Astrocyte of the hippocampus (primary cell): ENCODE measurements at regions not wholly inside any gene's neighbourhood (a gene's known extent, or its start where the extent isn't known, plus 50 kb on each side); places are given as distances from the start of the nearest gene placed in this dataset.
A peak's percentile ranks its signal among the peaks of the same experiment; 100 is the strongest.
"Not testable (repeated sequence)": the region's sequence is repeated elsewhere in the genome, so short reads cannot be mapped to it uniquely, and the experiment has no call there.

ENCODE experiments used
- DNase-seq: peaks from one replicate; pipeline ENCODE4 v3.0.0; 2011; ENCODE audit warnings: low read depth, low spot score

DNA sequence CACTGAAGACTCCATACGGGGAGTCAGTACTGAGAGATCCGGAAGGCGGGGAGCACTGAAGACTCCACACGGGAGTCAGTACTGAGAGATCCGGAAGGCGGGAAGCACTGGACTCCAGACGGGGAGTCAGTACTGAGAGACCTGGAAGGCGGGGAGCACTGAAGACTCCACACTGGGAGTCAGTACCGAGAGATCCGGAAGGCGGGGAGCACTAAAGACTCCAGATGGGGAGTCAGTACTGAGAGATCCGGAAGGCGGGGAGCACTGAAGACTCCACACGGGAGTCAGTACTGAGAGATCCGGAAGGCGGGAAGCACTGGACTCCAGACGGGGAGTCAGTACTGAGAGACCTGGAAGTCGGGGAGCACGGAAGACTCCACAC lies 77.2 kb downstream of the DLL1 start:
- not testable (repeated sequence) for DNase-seq

DNA sequence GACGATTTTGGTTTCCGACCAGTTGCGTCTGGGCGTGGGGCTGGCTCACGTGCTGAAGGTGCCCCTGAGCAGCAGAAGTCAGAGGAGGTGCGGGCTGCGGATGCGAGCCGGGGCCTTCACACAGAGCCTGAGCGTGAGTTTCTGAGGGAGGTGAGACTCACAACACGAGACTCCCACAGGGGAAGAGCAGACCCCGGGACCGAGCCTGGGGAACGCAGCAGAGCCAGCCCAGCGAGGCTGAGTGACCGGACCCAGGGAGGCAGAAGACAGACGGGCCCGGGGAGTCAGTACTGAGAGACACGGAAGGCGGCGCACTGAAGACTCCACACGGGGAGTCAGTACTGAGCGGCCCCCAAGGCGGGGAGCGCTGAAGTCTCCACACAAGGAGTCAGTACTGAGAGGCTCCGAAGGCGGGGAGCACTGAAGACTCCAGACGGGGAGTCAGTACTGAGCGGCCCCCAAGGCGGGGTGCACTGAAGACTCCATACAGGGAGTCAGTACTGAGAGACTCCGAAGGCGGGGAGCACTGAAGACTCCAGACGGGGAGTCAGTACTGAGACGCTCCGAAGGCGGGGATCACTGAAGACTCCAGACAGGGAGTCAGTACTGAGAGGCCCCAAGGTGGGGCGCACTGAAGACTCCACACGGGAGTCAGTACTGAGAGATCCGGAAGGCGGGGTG lies 77.8 kb downstream of the DLL1 start:
- DNase-seq: no peak

DNA sequence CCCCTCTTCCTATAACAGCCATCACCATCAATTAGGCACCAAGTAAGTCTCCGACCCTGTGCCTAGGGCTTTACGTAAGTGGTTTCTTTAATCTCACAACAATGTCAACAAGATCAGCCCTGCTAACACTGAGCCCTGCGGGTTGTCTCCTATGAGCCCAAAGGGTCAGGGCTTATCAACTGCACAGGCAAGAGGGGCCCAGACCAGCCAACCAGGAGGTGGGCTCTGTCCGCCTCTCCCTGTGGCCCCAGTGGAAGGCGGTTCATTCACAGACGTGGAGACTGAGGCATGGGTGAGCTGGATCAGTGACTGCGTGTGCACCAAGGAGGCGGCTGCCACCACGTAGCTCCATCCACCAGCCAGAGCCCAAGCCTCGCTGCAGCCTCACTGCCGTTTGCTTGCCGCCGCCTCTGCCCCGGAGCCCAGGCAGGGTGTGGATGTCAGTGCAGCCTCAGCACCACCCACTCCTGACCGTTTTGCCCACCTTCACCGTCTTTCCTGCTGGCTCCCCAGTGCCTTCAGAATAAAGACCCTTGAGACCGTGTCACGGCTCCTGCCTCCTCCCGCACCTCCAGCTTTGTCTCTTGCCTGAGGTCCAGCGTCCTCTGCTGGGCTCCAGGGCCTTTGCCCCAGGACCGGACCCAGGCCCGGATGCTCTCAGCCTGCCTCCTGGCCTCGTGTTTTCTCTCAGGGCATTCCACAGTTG lies 78.7 kb downstream of the DLL1 start:
- no peak for DNase-seq

- no peak for DNase-seq
Measured at GRCh38 chr6:170211404-170212025, 79.4 kb downstream of the DLL1 start.

GRCh38 chr6:170210651-170211403 lies 80.1 kb downstream of the DLL1 start:
- DNase-seq: no peak

- no peak for DNase-seq
Measured at GRCh38 chr6:170210026-170210390, 80.9 kb downstream of the DLL1 start.

DNA sequence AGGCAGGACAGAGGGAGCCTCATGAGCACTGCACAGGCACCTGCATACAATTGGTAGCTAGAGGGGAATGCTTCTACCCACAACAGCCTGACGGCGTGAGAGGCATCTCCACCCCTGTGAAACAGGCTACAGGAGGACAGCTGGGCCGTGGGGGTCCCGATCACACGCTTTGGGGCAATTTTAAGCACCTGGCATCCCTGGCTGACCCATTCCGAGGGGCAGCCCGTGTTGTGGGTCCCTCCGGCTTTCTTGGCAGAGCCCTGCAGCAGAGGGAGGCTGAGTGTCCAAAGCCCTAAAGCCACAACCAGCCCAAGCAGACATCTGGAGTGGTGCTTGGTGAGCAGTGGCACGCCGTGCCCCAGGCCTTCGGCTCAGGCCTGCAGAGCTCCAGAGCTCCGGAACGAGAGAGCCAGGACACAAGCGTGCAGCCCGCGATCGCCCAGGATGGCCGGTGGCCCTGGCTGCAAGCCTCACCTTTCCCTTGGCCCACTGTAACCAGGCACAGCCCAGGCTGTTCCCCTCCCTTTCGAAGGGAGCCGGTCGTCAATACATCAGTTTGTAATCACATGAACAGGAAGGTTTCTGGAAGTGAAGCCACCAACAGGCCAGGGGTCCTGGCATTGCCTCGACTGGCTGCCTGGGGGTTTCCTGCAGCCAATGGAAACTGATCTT lies 81.4 kb downstream of the DLL1 start:
- DNase-seq: no peak

GRCh38 chr6:170208651-170209353 lies 82.1 kb downstream of the DLL1 start:
- no peak for DNase-seq

DNA sequence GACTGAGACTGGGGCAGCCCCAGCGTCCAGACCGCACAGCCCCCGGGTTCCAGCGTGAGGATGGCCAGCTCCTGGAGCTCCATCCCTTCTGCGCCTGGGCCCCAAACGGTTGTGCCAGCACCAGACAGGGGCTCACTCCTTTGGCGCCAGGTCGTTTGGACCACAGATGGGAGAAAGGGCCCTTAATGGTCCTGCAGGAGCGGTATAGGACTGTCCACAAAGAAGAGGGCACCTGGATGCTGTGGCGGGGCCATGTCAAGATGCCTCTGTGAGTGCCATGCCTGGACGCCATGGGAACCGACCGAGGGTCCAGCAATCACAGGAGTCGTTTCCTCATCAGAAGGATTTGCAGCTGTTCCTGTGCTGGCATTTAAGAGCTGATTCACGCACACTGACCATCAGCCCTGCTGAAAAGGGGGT lies 82.7 kb downstream of the DLL1 start:
- DNase-seq: no peak

DNA sequence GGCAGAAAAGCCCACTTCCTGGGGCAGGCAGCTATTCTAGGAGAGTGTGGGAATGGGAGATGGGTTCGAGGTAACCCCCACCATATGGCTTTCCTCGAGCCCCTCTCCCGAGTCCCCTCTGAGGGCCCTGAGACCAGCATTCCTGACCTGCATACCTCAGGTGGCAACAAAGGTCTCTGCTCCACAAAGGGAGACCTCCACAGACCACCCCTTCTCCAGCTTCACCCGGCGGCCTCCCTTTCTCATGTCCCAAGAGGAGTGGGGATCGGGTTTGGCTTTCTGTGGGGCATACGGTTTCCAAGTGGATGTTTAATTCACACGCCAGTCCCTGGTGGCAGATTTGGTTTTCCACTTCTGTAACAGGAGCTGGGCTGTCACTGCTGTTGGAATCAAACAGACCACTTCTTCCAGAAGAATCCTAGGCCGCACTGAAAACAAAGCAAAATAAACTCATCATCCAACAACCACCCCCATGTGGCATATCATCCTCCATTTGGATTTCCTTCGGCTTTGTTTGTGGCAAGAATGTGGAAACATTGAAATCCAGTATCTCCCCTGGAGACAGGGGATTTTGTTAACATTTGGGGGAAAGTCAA lies 83.2 kb downstream of the DLL1 start:
- no peak for DNase-seq

DNA sequence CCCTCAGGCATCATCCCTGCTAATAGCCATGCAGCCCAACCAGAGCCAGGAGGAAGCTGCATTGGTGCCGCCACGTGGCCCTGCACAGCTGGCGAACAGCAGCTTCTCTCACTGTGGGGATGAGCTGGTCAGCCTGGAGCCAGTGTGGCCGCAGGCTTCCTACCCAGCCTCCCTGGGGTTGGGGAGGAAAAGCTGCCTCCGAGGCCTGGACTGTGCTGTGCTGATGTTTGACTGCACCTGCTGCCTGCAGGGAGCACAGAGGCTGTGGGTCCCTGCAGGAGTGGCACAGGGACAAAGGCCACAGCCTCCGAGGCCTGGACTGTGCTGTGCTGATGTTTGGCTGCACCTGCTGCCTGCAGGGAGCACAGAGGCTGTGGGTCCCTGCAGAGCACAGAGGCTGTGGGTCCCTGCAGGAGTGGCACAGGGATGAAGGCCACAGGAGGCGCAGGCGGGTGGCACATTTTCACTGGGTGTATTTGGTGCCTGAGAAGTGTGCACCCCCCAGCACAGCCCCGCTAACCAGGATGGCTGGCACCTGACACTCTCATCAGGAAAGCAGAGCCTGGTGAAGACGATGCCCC lies 83.9 kb downstream of the DLL1 start:
- no peak for DNase-seq

DNA sequence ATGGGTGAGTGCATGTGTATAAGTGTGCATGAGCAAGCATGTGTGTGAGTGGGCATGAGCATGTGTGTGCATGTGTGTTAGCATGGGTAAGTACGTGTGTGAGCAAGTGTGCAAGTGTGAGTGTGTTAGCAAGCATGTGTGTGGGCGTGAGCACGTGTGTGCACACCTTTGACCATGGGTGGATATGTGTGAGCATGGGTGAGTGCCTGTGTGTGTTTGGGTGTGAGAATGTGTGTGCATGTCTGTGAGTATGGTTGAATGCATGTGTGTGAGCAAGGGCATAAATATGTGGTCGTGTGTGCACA lies 84.6 kb downstream of the DLL1 start:
- no peak for DNase-seq

DNA sequence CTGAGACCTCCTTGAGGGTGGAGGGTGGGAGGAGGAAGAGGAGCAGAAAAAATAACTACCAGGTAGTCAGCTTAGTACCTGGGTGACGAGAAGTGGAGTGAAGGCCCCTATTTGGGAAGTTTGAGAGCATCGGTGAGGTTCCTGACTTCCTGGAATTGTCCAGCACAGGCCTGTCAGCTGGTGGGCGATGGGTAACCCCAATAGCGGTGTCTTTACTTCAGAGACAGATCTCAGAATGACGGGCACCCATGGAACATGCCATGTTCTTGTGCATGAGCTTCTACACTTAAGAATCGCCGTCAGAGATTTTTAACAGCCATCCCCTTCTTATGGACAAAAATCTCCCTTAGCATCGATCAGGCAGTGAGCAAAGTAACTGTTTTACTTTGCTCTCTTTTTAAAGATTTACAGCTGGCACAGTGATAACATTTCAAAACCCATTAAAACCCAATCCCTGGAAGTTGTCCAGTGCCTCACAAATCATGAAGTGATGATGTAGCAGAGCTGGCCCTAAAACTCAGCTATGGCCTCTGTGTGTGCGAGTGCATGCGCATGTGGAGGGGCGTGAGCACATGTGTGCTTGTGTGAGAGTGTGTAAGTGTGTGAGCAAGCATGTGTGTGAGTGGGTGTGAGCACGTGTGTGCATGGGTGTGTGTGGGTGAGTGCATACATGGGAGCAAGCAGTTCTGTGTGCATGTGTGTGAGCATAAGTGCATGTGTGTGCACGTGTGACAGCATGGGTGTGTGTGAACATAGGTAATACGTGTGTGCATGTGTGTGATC lies 85.2 kb downstream of the DLL1 start:
- DNase-seq: no peak

DNA sequence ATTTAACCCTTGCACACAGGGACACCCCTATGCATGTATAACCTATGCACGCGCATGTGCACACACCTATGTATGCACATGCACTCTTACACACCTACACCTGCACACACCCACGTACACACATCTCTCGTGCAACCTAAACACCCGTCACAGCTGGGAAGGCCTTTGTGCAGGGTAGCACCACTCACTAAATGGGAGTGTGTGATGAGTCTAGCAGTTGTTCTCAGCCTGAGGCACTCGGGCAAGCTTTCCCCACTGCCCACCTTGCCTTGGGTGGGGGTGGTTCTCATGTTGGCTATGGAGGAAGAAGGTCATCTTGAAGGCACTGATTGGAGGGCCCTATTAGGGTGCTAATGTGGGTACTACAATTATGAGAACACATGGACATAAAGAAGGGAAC lies 85.8 kb downstream of the DLL1 start:
- DNase-seq: no peak

DNA sequence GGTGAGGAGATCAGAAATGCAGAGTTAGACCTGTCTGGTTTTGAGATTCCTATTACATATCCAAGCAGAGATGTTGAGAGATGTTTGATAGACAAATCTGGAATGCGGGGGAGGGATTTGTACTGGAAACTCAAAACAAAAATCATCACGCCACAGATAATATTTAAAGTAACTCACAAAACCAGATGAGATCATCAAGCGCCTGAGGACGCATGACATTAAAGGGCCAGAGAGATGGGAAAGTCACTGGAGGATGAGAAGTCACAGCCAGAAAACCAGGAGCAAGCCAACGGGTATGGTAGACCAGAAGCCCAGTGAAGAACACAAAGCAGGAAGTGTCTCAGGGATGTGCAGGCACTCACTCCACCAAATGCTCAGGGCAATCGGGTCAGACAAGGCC lies 87.7 kb downstream of the DLL1 start:
- no peak for DNase-seq

DNA sequence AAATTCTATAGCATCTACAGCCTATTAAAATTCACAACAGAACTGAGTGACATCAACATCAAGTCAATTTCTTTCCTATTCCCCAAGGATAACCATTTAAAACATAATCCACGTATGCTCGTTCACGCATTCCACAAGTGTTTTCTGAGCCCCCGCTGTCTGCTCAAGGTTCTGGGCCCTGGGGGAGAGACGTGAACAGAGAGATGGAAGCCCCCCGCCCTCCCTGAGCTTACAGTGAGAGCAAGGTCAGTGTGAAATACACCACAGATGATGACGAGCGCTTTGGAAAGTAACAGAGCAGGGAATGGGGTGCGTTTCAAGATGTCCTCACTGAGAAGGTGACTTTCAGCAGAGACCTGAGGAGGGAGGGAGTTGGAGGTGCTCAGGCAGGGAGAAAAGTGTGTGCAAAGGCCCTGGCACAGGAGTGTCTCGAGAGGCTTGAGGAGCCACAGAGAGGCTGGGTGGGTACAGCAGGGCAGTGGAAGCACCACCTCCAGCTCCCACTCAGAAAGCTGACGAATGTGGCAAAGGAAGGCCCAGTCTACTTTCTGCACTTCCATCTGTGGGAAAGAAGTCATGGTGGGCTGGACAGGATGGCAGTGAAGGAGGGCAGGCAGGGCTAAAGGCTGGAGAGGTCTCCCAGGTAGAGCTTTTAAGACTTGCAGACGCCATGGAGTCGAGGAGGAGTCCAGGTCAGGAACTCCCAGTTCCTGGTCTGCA lies 88.3 kb downstream of the DLL1 start:
- DNase-seq: no peak

GRCh38 chr6:170201361-170201760 lies 89.5 kb downstream of the DLL1 start:
- no peak for DNase-seq

- peak; percentile 62 for DNase-seq
Measured at GRCh38 chr6:170200458-170200891, 90.4 kb downstream of the DLL1 start.

GRCh38 chr6:170199716-170200115 lies 91.2 kb downstream of the DLL1 start:
- no peak for DNase-seq
